SJSA1 (cell line): ENCODE measurements at regions not wholly inside any gene's neighbourhood (a gene's known extent, or its start where the extent isn't known, plus 50 kb on each side); places are given as distances from the start of the nearest gene placed in this dataset.
"Not testable (repeated sequence)": the region's sequence is repeated elsewhere in the genome, so short reads cannot be mapped to it uniquely, and the experiment has no call there.

ENCODE experiments used
- DNase-seq, 2 experiments: peaks; one replicate each; pipeline ENCODE4 v3.0.0-alpha.2; 2015 to 2020; ENCODE audit warnings: low spot score in 2 of 2, low read depth in 1 of 2
- H3K27ac ChIP-seq: fragments of 250-450 bp; sonication (Bioruptor Pico); 2 replicates; pipeline ENCODE4 v1.5.1; 2020; ENCODE audit warnings: mild to moderate bottlenecking, moderate library complexity
- H3K27me3 ChIP-seq: fragments of 250-450 bp; sonication (Bioruptor Pico); replicated peaks from 2 replicates; pipeline ENCODE4 v1.5.1; 2020; ENCODE audit warnings: mild to moderate bottlenecking, moderate library complexity
- H3K36me3 ChIP-seq: fragments of 250-450 bp; sonication (Bioruptor Pico); 2 replicates; pipeline ENCODE4 v1.5.1; 2020; ENCODE audit warnings: mild to moderate bottlenecking
- H3K4me1 ChIP-seq: fragments of 250-450 bp; sonication (Bioruptor Pico); replicated peaks from 2 replicates; pipeline ENCODE4 v1.6.1; 2021; ENCODE audit warnings: mild to moderate bottlenecking
- H3K4me3 ChIP-seq: fragments of 250-450 bp; sonication (Bioruptor Pico); 2 replicates; pipeline ENCODE4 v1.5.1; 2020; ENCODE audit warnings: mild to moderate bottlenecking
- H3K9me3 ChIP-seq: fragments of 250-450 bp; sonication (Bioruptor Pico); replicated peaks from 2 replicates; pipeline ENCODE4 v1.5.1; 2020; ENCODE audit warnings: mild to moderate bottlenecking

- no peaks in the 10 kb centered on the region for H3K9me3 ChIP-seq
- H3K27me3 ChIP-seq = no peaks in the 10 kb centered on the region
- no peak overlapping the region for H3K27ac ChIP-seq
- no peaks in the 10 kb centered on the region for H3K36me3 ChIP-seq
- H3K4me1 ChIP-seq = no peaks in the 10 kb centered on the region
- no peak overlapping the region for H3K4me3 ChIP-seq
- no peak for DNase-seq
These were observed 326.8 kb downstream of the ZNF674 start for GRCh38 chrX:46218373-46218772.

- no peak for DNase-seq
- no peaks in the 10 kb centered on the region for H3K27me3 ChIP-seq
- H3K36me3 ChIP-seq = no peaks in the 10 kb centered on the region
- no peaks in the 10 kb centered on the region for H3K9me3 ChIP-seq
- H3K4me3 ChIP-seq = no peak overlapping the region
- H3K4me1 ChIP-seq = no peaks in the 10 kb centered on the region
- no peak overlapping the region for H3K27ac ChIP-seq
These were observed 328.8 kb downstream of the ZNF674 start for GRCh38 chrX:46216406-46216805.

DNA sequence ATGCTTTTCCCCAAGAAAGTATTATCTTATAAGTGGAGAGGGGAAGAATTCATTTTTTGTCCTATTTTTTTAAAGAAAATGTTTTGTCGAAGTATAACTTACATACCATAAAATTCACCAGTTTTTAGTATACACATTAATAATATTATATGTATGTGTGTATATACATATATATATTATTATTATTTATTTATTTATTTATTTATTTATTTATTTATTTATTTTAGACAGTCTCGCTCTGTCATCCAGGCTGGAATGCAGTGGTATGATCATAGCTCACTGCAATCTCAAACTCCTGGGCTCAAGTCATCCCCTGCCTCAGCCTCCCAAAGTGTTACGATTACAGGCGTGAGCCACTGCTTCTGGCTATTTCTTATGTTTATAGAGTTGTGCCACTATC lies 334.1 kb downstream of the ZNF674 start:
- H3K4me1 ChIP-seq = peaks cover 7% of the 10 kb centered on the region; the same call in 1 of the 2 replicates
- H3K27ac ChIP-seq = no peak overlapping the region
- DNase-seq = no peak
- H3K27me3 ChIP-seq = no peaks in the 10 kb centered on the region
- no peaks in the 10 kb centered on the region for H3K36me3 ChIP-seq
- H3K4me3 ChIP-seq = no peak overlapping the region
- H3K9me3 ChIP-seq = no peaks in the 10 kb centered on the region

GRCh38 chrX:46209768-46210167 lies 335.5 kb downstream of the ZNF674 start:
- Histone ChIP-seq H3K27ac (no peak overlapping the region), H3K9me3 (no peaks in the 10 kb centered on the region)
- no peak for DNase-seq

DNA sequence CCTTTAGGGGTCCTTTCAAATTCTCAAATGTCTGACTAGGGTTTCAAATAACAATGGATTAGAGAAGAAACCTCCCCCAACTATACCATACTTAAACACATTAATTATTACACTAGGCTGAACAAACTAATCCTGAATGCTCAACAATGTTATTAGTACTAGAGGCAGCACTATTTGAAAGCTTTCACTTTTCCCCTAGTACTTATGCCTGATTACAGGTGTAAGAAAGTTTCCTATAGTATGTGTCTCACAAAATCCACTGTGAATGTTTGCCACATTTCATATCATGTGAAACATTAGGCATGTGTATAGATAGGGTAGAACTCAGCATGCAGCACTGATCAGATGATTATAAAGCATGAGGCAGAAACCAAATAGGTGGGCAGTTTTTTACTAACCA lies 336.2 kb downstream of the ZNF674 start:
- Histone ChIP-seq H3K36me3 (no peaks in the 10 kb centered on the region), H3K27ac (peak overlapping the region; percentile 21; the same call in 1 of the 2 replicates), H3K27me3 (no peaks in the 10 kb centered on the region), H3K4me3 (no peak overlapping the region), H3K4me1 (peaks cover 7% of the 10 kb centered on the region; the same call in 1 of the 2 replicates), H3K9me3 (no peaks in the 10 kb centered on the region)
- no peak for DNase-seq

More at GRCh38 chrX:46209768-46210167, 335.5 kb downstream of the ZNF674 start:
- peaks cover 7% of the 10 kb centered on the region; the same call in 1 of the 2 replicates for H3K4me1 ChIP-seq
- H3K36me3 ChIP-seq = no peaks in the 10 kb centered on the region
- H3K4me3 ChIP-seq = no peak overlapping the region
- no peaks in the 10 kb centered on the region for H3K27me3 ChIP-seq

- Histone ChIP-seq H3K36me3 (no peaks in the 10 kb centered on the region), H3K27ac (peak overlapping the region; percentile 21; the same call in 1 of the 2 replicates), H3K4me1 (peaks cover 7% of the 10 kb centered on the region; the same call in 1 of the 2 replicates), H3K9me3 (no peaks in the 10 kb centered on the region), H3K4me3 (no peak overlapping the region), H3K27me3 (no peaks in the 10 kb centered on the region)
- DNase-seq = peak in 1 of 2 experiments; percentile 7
These were observed 336.9 kb downstream of the ZNF674 start for GRCh38 chrX:46208225-46208854.

DNA sequence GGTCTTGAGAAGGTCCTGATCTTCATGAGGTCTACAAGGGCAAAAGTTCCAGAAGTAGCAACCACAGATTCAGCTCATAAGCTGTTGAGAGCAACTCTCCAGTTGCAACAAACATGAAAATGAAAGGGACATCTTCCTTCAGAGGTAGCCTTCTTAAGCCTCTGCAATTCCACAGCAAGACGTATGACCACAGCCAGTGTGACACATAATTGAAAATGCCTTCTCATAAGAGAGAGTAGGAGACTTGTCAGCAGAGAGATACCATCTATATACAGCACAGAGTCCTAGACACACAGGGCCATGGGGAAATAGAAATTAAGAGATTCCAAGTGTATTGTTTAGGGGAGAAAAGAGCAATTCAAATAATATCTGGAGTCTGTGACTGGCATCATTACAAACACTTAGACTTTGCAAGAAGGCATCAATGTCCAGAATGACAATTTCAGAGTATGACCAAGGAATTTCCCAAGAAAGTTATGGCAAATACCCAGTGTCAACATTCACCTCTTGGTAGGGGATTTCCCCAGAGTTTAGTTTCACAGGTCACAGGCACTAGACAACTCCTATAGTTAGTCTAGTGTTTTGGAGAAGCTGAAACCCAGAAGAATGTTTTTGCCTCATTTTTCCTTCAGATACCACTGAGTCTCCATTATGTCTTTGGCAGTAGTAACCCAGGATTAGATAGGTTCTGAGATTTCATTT lies 340.3 kb downstream of the ZNF674 start:
- Histone ChIP-seq H3K4me1 (peaks cover 7% of the 10 kb centered on the region), H3K9me3 (no peaks in the 10 kb centered on the region), H3K27ac (no peak overlapping the region), H3K36me3 (no peaks in the 10 kb centered on the region), H3K4me3 (no peak overlapping the region), H3K27me3 (no peaks in the 10 kb centered on the region)
- DNase-seq = no peak

GRCh38 chrX:46202733-46203514 lies 342.3 kb downstream of the ZNF674 start:
- Histone ChIP-seq H3K27me3 (no peaks in the 10 kb centered on the region), H3K4me1 (peaks cover 5% of the 10 kb centered on the region), H3K36me3 (no peaks in the 10 kb centered on the region), H3K27ac (no peak overlapping the region), H3K4me3 (no peak overlapping the region), H3K9me3 (no peaks in the 10 kb centered on the region)
- DNase-seq = no peak

DNA sequence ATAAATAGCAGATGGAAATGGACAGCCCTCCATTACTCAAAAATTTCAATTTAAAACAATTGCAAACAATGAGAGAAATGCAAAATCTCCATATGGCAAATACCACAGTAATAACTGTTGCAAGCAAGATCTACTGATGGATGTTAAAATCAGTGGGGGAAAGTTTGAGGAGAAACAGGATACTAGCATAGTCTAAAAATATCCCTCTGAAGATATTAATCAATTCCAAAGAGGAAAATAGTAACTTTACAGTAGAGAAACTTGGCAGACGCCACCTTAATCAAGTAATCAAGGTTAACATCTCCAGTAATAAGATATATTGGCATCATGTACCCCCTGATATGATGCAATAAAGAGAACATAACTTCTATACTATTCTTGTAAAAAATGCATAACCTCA lies 344.8 kb downstream of the ZNF674 start:
- Histone ChIP-seq H3K4me1 (peaks cover 5% of the 10 kb centered on the region), H3K4me3 (no peak overlapping the region), H3K9me3 (no peaks in the 10 kb centered on the region), H3K36me3 (no peaks in the 10 kb centered on the region), H3K27ac (no peak overlapping the region), H3K27me3 (no peaks in the 10 kb centered on the region)
- DNase-seq = no peak

DNA sequence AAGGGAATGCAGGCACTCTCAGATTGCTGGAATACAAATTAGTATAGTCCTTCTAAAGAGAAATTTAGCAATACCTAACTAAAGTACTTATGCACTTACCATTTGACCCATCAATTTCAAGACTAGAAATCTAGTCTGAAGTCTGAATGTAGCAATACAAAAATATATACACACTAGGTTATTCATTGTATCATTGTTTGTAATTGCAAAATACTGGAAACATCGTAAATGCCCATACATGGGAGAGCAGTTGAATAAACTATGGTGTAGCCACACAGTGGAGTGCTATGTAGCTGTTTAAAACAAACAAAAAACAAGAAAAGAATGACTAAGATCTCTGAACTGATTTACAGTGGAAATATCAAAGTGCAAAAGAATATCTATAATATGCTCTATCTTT lies 346.4 kb downstream of the ZNF674 start:
- H3K27ac ChIP-seq = no peak overlapping the region
- DNase-seq = peak in 1 of 2 experiments; percentile 7
- no peaks in the 10 kb centered on the region for H3K27me3 ChIP-seq
- H3K4me1 ChIP-seq = peaks cover 5% of the 10 kb centered on the region
- no peak overlapping the region for H3K4me3 ChIP-seq
- H3K9me3 ChIP-seq = no peaks in the 10 kb centered on the region
- H3K36me3 ChIP-seq = no peaks in the 10 kb centered on the region

GRCh38 chrX:46186811-46187106 lies 358.5 kb downstream of the ZNF674 start:
- H3K36me3 ChIP-seq, H3K27ac ChIP-seq, H3K4me3 ChIP-seq, H3K4me1 ChIP-seq, H3K9me3 ChIP-seq, H3K27me3 ChIP-seq, DNase-seq: not testable (repeated sequence)

DNA sequence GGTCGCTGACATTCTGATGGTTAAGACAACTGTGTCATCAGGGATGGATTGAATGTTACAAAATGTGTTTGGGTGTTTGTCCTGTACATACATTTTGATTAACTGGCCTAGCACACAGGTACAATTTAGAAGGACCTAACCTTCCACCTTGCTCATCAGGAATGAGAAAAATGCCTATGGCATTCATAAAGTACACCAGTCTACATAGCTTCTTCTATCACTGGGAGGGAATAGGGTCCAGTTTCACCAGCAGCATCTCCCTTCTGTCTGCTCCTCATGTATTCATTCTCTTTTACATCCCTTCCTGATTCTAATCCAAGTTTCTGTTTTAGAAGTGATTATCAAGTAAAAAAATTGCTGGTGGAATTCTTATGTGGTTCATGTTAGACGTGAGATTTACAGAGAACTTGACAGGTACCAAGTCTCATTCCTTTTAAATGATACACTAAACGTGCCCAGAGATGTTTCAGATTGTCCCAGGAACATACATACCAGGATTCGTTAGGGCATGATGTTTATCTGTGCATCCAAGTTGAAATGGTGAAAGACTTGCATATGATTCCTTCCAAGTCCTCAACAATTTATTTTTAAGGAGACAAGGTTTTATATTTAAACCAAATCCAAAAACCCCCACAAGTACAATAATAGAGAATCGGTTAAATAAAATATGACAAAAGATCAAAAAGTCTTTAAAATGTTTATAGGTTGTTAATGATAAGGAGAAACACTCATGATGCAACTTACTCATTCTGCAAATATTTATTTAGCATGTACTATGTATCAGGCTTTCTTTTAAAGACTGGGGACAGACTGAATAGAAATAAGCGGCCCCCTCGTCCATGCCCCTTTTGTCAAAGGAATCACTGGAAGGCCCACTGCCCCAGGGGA lies 359.1 kb downstream of the ZNF674 start:
- Histone ChIP-seq H3K4me1 (0 out of 2 replicates have a peak, but pooled peaks cover 6% of the 10 kb centered on the region), H3K36me3 (no peaks in the 10 kb centered on the region), H3K9me3 (no peaks in the 10 kb centered on the region), H3K27me3 (no peaks in the 10 kb centered on the region), H3K27ac (no peak overlapping the region), H3K4me3 (no peak overlapping the region)
- no peak for DNase-seq

DNA sequence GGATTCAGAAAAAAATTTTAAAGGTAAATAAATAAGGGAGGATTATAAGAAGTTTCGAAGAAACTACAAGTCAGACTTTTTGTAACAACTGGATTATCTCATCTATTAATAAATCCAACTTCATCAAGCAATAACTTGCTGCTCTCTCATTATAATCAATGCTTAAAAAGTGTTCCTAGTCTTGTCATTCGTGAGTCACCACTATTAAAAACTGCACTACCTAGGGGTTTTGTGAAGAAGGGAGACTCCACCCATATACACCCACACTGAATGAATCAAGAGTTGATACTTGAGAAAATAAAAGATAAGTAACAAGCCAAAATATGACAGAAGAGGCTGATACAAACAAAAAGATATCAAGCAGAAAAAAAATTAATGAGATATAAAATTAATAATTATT lies 360.5 kb downstream of the ZNF674 start:
- Histone ChIP-seq H3K9me3 (no peaks in the 10 kb centered on the region), H3K27ac (no peak overlapping the region), H3K27me3 (no peaks in the 10 kb centered on the region), H3K36me3 (no peaks in the 10 kb centered on the region), H3K4me1 (peaks cover 20% of the 10 kb centered on the region), H3K4me3 (no peak overlapping the region)
- DNase-seq = no peak
